GM18517 (cell line): ENCODE measurements at regions not wholly inside any gene's neighbourhood (a gene's known extent, or its start where the extent isn't known, plus 50 kb on each side); places are given as distances from the start of the nearest gene placed in this dataset.

ENCODE experiments used
- ATAC-seq: cut with Tn5 transposase; IDR thresholded peaks from one replicate; pipeline ENCODE4 v1.9.1; 2021; ENCODE audit warnings: mild to moderate bottlenecking, moderate library complexity; ENCODE audit not compliant: unreplicated experiment

- no peak for ATAC-seq
Observed at GRCh38 chr2:195498839-195499490, 158.1 kb upstream of the SLC39A10 start.

- ATAC-seq = peak; percentile 68
Observed at GRCh38 chr2:195498176-195498575, 158.8 kb upstream of the SLC39A10 start.

GRCh38 chr2:195496991-195497390 is 160.0 kb upstream of the SLC39A10 start:
- no peak for ATAC-seq

DNA sequence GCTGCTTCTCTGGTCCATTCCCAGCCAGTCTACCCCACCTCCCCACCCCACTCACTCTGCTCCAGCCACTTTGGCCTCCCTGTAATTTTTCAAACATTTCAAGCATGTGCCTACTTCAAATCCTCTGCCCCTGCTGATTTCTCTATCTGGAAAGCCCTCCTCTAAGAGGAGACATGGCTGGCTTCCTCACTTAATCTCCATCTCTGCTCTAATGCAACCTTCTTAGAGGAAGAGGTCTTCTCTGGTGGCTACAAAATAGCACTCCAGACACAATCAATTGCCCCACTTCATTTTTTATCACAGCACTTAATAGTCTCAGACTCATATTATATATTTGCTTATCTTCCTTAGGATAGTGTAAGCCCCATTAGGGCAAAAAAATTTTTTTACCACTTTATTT is 161.1 kb upstream of the SLC39A10 start:
- ATAC-seq = no peak

- ATAC-seq = no peak
Observed at GRCh38 chr2:195495351-195495750, 161.7 kb upstream of the SLC39A10 start.

DNA sequence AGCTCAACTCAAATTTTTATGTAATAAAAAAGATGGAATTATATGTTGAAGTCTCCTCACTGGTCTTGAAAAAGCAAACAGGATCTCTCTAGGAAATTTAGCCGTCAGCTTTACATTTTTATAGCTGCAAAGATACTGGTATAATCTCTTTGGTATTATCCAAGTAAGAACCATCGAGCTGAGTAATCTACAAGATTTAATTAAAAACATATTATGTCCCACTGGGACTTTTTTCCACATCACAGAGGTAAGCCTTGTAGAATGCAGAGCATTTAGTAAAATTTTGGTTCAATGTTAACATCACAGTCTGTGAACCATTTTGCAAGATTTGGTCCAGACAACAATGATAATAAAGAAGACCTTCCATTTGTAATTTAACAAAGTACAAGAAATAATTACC is 162.6 kb upstream of the SLC39A10 start:
- no peak for ATAC-seq

GRCh38 chr2:195493416-195493815 is 163.6 kb upstream of the SLC39A10 start:
- no peak for ATAC-seq

DNA sequence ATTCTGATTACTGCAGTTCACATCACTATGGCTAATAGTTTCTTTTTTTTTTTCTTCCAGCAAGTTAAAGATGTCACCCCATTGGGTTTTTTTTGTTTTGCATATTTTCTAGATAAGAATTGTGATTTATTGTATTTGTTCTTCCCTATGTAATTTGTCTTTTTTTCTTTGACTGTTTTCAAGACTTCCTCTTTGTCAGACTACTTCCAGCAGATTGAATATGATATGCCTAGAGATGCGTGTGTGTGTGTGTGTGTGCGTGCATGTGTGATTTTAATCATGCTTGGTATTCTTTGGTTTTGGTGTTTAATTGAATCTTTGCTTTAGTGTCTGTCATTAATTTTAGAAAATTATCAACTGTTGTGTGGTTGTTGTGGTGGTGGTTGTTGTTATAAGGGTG is 166.7 kb upstream of the SLC39A10 start:
- no peak for ATAC-seq

GRCh38 chr2:195489101-195489500 is 167.9 kb upstream of the SLC39A10 start:
- no peak for ATAC-seq

DNA sequence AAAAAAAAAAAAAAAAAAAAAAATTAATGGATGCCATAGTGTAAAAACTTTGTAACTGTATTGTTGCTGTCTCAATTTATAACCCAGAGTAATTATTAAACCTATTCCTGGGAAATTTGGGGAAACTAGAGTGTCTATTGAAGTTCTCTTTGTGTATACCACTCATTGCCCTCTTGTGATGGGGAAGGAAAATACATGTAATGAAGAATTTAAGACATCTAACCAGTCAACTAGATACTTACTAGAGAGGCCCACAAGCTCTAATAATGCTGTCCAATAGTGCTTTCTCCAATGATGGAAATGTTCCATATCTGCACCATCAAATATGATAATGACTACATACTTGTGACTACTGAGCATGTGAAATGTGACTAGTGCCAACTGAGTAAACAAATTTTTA is 168.5 kb upstream of the SLC39A10 start:
- no peak for ATAC-seq

- ATAC-seq = peak; percentile 99
Observed at GRCh38 chr2:195486987-195487644, 169.9 kb upstream of the SLC39A10 start.

DNA sequence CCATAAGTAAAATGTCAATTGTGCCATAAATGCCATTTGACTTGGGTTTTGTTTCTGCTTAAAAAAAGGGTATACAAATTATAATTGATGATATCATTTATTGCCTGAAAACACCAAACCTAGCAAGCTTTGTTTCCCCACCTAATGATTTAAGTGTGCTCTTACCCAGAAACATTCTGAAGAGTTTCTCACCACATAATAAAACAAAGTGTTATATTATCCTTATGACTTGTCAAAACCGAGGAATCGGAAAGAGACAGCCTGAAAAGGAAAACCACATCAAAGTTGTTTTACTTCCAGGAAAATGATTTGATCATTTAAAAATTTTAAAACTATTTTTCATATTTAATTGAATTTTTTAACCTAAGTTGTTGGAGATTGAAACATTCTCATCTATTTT is 170.5 kb upstream of the SLC39A10 start:
- no peak for ATAC-seq

- no peak for ATAC-seq
Observed at GRCh38 chr2:195482010-195482409, 175.0 kb upstream of the SLC39A10 start.

- no peak for ATAC-seq
Observed at GRCh38 chr2:195480121-195480520, 176.9 kb upstream of the SLC39A10 start.

DNA sequence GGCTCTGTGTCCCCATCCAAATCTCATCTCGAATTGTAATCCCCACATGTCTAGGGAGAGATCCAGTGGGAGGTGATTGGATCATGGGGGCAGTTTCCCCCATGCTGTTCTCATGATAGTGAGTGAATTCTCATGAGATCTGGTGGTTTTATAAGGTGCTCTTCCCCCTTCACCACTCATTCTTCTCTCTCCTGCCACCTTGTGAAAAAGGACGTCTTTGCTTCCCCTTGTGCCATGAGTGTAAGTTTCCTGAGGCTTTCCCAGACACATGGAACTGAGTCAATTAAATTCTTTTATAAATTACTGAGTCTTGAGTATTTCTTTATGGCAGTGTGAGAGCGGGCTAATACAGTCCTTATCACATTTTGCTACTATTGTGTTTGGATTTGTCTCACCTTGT is 177.6 kb upstream of the SLC39A10 start:
- no peak for ATAC-seq

DNA sequence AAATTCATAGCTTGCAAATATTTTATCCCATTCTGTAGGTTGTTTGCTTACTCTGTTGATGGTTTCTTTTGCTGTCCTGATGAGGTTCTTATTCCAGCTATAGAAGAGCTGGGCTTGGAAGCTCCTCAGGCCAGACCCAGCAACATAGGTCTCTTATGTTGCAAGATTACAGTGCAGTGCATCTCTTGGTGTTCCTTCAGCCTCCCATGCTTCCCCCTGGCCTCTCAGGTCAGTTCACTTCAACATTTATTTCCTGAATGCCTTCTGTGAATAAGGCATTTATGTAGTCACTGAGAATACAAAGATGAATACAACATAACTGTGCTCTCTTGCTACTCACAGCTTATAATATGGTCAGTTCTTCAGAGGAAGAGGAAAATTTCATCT is 179.0 kb upstream of the SLC39A10 start:
- ATAC-seq = peak; percentile 12

DNA sequence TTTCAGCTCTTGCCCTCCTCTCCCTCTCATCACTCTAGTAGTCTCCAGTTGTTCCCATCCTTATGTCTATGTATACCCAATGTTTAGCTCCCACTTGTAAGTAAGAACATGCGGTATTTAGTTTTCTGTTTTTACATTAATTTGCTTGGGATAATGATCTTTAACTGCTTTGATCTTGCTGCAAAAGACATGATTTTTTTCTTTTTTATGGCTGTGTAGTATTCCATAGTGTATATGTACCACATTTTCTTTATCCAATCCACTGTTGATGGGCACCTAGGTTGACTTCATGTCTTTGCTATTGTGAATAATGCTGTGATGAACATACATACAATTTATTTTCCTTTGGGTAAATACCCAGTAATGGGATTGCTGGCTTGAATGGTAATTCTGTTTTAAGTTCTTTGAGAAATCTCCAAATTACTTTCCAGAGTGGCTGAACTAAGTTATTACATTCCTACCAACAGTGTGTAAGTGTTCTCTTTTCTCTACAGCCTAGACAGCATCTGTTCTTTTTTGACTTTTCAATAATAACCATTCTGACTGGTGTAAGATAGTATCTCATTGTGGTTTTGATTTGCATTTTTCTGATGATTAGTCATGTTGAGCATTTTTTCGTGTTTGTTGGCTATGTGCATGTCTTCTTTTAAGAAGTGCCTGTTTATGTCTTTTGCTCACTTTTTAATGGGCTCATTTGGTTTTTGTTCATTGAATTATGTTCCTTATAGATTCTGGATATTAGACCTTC is 179.6 kb upstream of the SLC39A10 start:
- peak; percentile 81 for ATAC-seq

DNA sequence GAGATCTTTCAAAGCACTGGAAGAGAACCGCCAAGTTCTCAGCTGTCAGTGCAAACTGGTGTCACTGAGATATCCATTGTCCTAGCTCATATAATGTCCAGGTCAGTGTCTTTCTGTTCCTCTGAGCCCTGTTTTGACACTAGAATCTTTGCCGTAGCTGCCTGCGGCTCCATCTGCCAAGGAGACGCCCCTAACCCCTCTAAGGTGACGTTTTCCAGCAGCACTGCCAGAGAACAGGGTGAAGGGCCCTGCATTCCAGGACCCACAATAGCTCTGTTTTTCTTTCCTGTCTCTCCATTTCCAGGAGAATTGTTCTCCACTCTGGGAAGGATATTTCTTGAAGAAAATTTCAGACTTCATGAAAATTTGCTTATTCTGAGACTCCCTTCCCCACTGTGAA is 181.7 kb upstream of the SLC39A10 start:
- no peak for ATAC-seq

GRCh38 chr2:195473862-195474261 is 183.2 kb upstream of the SLC39A10 start:
- ATAC-seq = no peak

- no peak for ATAC-seq
Observed at GRCh38 chr2:195472501-195473234, 184.4 kb upstream of the SLC39A10 start.

DNA sequence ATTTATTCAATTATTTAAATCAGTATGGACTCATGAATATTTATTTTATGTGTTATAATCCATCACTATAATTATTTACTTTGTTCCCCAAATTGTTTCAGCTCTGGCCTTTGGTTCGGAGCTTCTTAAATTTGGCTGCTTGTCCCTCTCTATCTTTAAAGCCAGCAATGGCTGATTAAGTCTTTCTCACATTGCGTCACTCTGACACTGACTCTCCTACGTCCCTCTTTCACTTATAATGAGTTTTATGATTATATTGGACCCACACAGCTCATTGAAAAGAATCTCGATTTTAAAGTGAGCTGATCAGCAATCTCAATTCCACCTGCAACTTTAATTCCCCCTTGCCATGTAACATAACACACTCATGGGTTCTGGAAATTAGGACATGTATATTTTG is 185.2 kb upstream of the SLC39A10 start:
- ATAC-seq = no peak
